GM23338 (cell line): ENCODE measurements at regions not wholly inside any gene's neighbourhood (a gene's known extent, or its start where the extent isn't known, plus 50 kb on each side); places are given as distances from the start of the nearest gene placed in this dataset.

Experiments
- ATAC-seq: fragments of 200-7000 bp; cut with Tn5 transposase; 3 replicates; pipeline ENCODE4 v1.9.1; 2020
- DNase-seq: peaks from one replicate; pipeline ENCODE4 v3.0.0-alpha.2; 2015; ENCODE audit warnings: low spot score
- H2AFZ ChIP-seq: fragments of 200-600 bp; sonication (generic); 2 replicates; pipeline ENCODE4 v1.8.0; 2016; ENCODE audit warnings: antibody characterized with exemption, mild to moderate bottlenecking, moderate library complexity
- H3F3A ChIP-seq: fragments of 200-600 bp; sonication (generic); replicated peaks from 2 replicates; pipeline ENCODE4 v1.8.0; 2017; ENCODE audit warnings: antibody characterized with exemption, mixed run types, low read depth
- H3K27ac ChIP-seq: fragments of 200-600 bp; sonication (generic); 2 replicates; pipeline ENCODE4 v1.6.1; 2016; ENCODE audit warnings: low read depth
- H3K27me3 ChIP-seq: fragments of 200-600 bp; sonication (generic); 2 replicates; pipeline ENCODE4 v1.8.0; 2016; ENCODE audit warnings: mild to moderate bottlenecking, mixed run types, moderate library complexity; ENCODE audit not compliant: insufficient read depth
- H3K36me3 ChIP-seq: fragments of 200-600 bp; sonication (generic); 2 replicates; pipeline ENCODE4 v1.8.0; 2016; ENCODE audit warnings: mild to moderate bottlenecking; ENCODE audit not compliant: insufficient read depth
- H3K4me1 ChIP-seq: fragments of 200-600 bp; sonication (generic); 2 replicates; pipeline ENCODE4 v1.8.0; 2016; ENCODE audit warnings: mild to moderate bottlenecking, moderate library complexity; ENCODE audit not compliant: insufficient read depth
- H3K4me2 ChIP-seq: fragments of 200-600 bp; sonication (generic); 2 replicates; pipeline ENCODE4 v1.7.1; 2017; ENCODE audit warnings: mixed run types
- H3K4me3 ChIP-seq: fragments of 200-600 bp; sonication (generic); 2 replicates; pipeline ENCODE4 v1.6.1; 2016; ENCODE audit warnings: mixed run types
- H3K79me2 ChIP-seq: fragments of 200-600 bp; sonication (generic); replicated peaks from 2 replicates; pipeline ENCODE4 v1.8.0; 2017; ENCODE audit warnings: mild to moderate bottlenecking; ENCODE audit not compliant: insufficient read depth
- H3K9me2 ChIP-seq: fragments of 200-600 bp; sonication (generic); 2 replicates; pipeline ENCODE4 v1.8.0; 2017; ENCODE audit not compliant: insufficient read depth
- H4K20me1 ChIP-seq: fragments of 200-600 bp; sonication (generic); replicated peaks from 2 replicates; pipeline ENCODE4 v1.8.0; 2017; ENCODE audit warnings: mild to moderate bottlenecking; ENCODE audit not compliant: insufficient read depth
- H3K27ac Mint-ChIP-seq: 2 replicates; pipeline ENCODE4 v1.8.0; 2020; ENCODE audit warnings: inconsistent platforms, mild to moderate bottlenecking, moderate library complexity, mixed read lengths
- H3K27me3 Mint-ChIP-seq: 3 replicates; pipeline ENCODE4 v1.8.0; 2022; ENCODE audit warnings: low read depth, mild to moderate bottlenecking, moderate library complexity, mixed read lengths, inconsistent platforms; ENCODE audit not compliant: insufficient read depth, poor library complexity
- H3K36me3 Mint-ChIP-seq: 3 replicates; pipeline ENCODE4 v1.8.0; 2021; ENCODE audit warnings: low read depth, mild to moderate bottlenecking, inconsistent platforms, moderate library complexity, mixed read lengths
- H3K4me1 Mint-ChIP-seq: 3 replicates; pipeline ENCODE4 v1.8.0; 2020; ENCODE audit warnings: mild to moderate bottlenecking, inconsistent platforms, mixed read lengths
- H3K4me3 Mint-ChIP-seq: 3 replicates; pipeline ENCODE4 v1.8.0; 2021; ENCODE audit warnings: moderate library complexity, mild to moderate bottlenecking, inconsistent platforms, mixed read lengths
- H3K9me3 Mint-ChIP-seq: 3 replicates; pipeline ENCODE4 v1.8.0; 2020; ENCODE audit warnings: moderate library complexity, mild to moderate bottlenecking, inconsistent platforms, mixed read lengths
- CREB1 ChIP-seq: fragments of 250-450 bp; sonication (Bioruptor Pico); IDR thresholded peaks from 2 replicates; pipeline ENCODE4 v1.5.0; 2020; ENCODE audit warnings: low read depth, mild to moderate bottlenecking, moderate library complexity
- EZH2 ChIP-seq: fragments of 200-600 bp; sonication (generic); IDR thresholded peaks from one replicate; pipeline ENCODE4 v1.8.0; 2017; ENCODE audit warnings: antibody characterized with exemption, mild to moderate bottlenecking, low read depth; ENCODE audit not compliant: unreplicated experiment
- NANOG ChIP-seq: IDR thresholded peaks from 2 replicates; pipeline ENCODE4 v1.6.1; 2016; ENCODE audit warnings: antibody characterized with exemption, borderline replicate concordance
- POLR2AphosphoS5 ChIP-seq: IDR thresholded peaks from 2 replicates; pipeline ENCODE4 v1.6.1; 2016; ENCODE audit warnings: antibody characterized with exemption, low read depth
- ZNF114 ChIP-seq: fragments of 250-450 bp; sonication (Bioruptor Pico); IDR thresholded peaks from 2 replicates; pipeline ENCODE4 v1.5.0; 2020; ENCODE audit warnings: mild to moderate bottlenecking, moderate library complexity
- TF ChIP-seq, protein P1 (sequence below): IDR thresholded peaks from one replicate; pipeline ENCODE4 v1.6.1; 2018; ENCODE audit warnings: antibody characterized with exemption; ENCODE audit not compliant: unreplicated experiment
- TF ChIP-seq, protein P2 (sequence below): fragments of 250-450 bp; sonication (Bioruptor Pico); IDR thresholded peaks from 2 replicates; pipeline ENCODE4 v1.5.0; 2020; ENCODE audit warnings: mild to moderate bottlenecking, moderate library complexity

DNA sequence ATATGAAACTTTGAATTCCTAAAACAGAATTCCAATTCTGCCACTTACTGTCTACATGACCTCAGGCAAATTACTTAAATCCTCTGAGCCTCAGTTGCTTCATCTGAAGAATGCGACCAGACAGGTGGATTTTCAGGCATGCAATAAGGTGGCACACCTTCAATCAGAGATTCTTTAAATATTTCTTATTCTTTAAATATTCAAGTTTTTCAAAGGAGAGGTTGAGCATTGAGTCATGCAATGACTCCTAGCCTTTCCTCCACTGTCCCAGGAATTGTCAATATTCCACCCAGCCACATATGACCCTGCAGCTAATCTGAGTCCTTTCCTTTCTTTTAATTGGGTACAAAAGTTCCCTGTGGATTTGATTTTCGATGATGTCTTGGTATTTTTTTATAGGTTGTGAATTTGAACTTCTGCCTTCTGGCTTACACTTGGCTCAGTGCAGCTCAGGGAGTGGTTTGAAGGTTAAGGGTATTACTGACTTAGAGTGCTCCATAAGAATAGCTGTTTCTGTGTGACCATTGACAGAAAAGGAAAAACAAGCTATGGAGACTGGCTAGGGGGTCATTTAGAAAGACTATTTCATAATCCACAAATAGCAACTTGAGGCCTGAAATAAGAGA lies 52.2 kb upstream of the PRDX6 start:
- Histone ChIP-seq H3K27ac (no peak overlapping the region), H3K4me3 (no peak overlapping the region), H2AFZ (no peak overlapping the region), H3K4me1 (peaks cover 34% of the 10 kb centered on the region), H3K36me3 (no peaks in the 10 kb centered on the region), H3F3A (no peaks in the 10 kb centered on the region), H3K4me2 (no peak overlapping the region), H3K9me2 (no peaks in the 10 kb centered on the region), H3K27me3 (no peaks in the 10 kb centered on the region), H4K20me1 (no peaks in the 10 kb centered on the region), H3K79me2 (no peaks in the 10 kb centered on the region)
- H3K36me3 Mint-ChIP-seq = no peaks in the 10 kb centered on the region
- no peak overlapping the region for H3K27ac Mint-ChIP-seq
- no peak for ATAC-seq
- TF ChIP-seq POLR2AphosphoS5 (no peak), ZNF114 (CRISPR knock-in tag) (no peak), EZH2 (no peak), CREB1 (no peak), NANOG (no peak)
- TF ChIP-seq, protein P1, sequence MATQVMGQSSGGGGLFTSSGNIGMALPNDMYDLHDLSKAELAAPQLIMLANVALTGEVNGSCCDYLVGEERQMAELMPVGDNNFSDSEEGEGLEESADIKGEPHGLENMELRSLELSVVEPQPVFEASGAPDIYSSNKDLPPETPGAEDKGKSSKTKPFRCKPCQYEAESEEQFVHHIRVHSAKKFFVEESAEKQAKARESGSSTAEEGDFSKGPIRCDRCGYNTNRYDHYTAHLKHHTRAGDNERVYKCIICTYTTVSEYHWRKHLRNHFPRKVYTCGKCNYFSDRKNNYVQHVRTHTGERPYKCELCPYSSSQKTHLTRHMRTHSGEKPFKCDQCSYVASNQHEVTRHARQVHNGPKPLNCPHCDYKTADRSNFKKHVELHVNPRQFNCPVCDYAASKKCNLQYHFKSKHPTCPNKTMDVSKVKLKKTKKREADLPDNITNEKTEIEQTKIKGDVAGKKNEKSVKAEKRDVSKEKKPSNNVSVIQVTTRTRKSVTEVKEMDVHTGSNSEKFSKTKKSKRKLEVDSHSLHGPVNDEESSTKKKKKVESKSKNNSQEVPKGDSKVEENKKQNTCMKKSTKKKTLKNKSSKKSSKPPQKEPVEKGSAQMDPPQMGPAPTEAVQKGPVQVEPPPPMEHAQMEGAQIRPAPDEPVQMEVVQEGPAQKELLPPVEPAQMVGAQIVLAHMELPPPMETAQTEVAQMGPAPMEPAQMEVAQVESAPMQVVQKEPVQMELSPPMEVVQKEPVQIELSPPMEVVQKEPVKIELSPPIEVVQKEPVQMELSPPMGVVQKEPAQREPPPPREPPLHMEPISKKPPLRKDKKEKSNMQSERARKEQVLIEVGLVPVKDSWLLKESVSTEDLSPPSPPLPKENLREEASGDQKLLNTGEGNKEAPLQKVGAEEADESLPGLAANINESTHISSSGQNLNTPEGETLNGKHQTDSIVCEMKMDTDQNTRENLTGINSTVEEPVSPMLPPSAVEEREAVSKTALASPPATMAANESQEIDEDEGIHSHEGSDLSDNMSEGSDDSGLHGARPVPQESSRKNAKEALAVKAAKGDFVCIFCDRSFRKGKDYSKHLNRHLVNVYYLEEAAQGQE = no peak
- TF ChIP-seq, protein P2, sequence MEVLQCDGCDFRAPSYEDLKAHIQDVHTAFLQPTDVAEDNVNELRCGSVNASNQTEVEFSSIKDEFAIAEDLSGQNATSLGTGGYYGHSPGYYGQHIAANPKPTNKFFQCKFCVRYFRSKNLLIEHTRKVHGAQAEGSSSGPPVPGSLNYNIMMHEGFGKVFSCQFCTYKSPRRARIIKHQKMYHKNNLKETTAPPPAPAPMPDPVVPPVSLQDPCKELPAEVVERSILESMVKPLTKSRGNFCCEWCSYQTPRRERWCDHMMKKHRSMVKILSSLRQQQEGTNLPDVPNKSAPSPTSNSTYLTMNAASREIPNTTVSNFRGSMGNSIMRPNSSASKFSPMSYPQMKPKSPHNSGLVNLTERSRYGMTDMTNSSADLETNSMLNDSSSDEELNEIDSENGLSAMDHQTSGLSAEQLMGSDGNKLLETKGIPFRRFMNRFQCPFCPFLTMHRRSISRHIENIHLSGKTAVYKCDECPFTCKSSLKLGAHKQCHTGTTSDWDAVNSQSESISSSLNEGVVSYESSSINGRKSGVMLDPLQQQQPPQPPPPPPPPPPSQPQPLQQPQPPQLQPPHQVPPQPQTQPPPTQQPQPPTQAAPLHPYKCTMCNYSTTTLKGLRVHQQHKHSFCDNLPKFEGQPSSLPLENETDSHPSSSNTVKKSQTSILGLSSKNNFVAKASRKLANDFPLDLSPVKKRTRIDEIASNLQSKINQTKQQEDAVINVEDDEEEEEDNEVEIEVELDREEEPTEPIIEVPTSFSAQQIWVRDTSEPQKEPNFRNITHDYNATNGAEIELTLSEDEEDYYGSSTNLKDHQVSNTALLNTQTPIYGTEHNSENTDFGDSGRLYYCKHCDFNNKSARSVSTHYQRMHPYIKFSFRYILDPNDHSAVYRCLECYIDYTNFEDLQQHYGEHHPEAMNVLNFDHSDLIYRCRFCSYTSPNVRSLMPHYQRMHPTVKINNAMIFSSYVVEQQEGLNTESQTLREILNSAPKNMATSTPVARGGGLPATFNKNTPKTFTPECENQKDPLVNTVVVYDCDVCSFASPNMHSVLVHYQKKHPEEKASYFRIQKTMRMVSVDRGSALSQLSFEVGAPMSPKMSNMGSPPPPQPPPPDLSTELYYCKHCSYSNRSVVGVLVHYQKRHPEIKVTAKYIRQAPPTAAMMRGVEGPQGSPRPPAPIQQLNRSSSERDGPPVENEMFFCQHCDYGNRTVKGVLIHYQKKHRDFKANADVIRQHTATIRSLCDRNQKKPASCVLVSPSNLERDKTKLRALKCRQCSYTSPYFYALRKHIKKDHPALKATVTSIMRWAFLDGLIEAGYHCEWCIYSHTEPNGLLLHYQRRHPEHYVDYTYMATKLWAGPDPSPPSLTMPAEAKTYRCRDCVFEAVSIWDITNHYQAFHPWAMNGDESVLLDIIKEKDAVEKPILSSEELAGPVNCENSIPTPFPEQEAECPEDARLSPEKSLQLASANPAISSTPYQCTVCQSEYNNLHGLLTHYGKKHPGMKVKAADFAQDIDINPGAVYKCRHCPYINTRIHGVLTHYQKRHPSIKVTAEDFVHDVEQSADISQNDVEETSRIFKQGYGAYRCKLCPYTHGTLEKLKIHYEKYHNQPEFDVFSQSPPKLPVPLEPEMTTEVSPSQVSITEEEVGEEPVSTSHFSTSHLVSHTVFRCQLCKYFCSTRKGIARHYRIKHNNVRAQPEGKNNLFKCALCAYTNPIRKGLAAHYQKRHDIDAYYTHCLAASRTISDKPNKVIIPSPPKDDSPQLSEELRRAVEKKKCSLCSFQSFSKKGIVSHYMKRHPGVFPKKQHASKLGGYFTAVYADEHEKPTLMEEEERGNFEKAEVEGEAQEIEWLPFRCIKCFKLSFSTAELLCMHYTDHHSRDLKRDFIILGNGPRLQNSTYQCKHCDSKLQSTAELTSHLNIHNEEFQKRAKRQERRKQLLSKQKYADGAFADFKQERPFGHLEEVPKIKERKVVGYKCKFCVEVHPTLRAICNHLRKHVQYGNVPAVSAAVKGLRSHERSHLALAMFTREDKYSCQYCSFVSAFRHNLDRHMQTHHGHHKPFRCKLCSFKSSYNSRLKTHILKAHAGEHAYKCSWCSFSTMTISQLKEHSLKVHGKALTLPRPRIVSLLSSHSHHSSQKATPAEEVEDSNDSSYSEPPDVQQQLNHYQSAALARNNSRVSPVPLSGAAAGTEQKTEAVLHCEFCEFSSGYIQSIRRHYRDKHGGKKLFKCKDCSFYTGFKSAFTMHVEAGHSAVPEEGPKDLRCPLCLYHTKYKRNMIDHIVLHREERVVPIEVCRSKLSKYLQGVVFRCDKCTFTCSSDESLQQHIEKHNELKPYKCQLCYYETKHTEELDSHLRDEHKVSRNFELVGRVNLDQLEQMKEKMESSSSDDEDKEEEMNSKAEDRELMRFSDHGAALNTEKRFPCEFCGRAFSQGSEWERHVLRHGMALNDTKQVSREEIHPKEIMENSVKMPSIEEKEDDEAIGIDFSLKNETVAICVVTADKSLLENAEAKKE (CRISPR knock-in tag) = no peak
- H3K9me3 Mint-ChIP-seq = no peaks in the 10 kb centered on the region
- no peak overlapping the region for H3K4me3 Mint-ChIP-seq
- H3K4me1 Mint-ChIP-seq = peaks cover 21% of the 10 kb centered on the region
- DNase-seq = no peak
- peaks cover 3% of the 10 kb centered on the region for H3K27me3 Mint-ChIP-seq
